HEK293 (cell line): ENCODE measurements at regions not wholly inside any gene's neighbourhood (a gene's known extent, or its start where the extent isn't known, plus 50 kb on each side); places are given as distances from the start of the nearest gene placed in this dataset.

ENCODE experiments used
- CTCF ChIA-PET: fragments of 350-600 bp; formaldehyde crosslinking; extraction: SDS; loops from one replicate; lab custom pipeline; 2021; ENCODE audit warnings: antibody characterized with exemption; lab: Yijun Ruan, JAX
- POLR2A ChIA-PET: fragments of 300-600 bp; formaldehyde crosslinking; extraction: SDS; loops from one replicate; lab custom pipeline; 2020; ENCODE audit warnings: antibody characterized with exemption, inconsistent platforms; lab: Yijun Ruan, JAX
- H3K27ac ChIP-seq: fragments of 200-500 bp; sonication (Bioruptor generic); 2 replicates; pipeline ENCODE4 v1.5.1; 2014; ENCODE audit warnings: low read depth, low read length, control low read depth, inconsistent platforms; ENCODE audit errors: extremely low read depth
- H3K36me3 ChIP-seq, 2 experiments: fragments of 200-500 bp in 1 of 2; sonication (Bioruptor generic) in 1 of 2; 1 replicate in 1 of 2; 2 replicates in 1 of 2; pipeline ENCODE4 v1.5.1; 2014 to 2017; ENCODE audit warnings: inconsistent platforms in 2 of 2, low read length in 2 of 2; ENCODE audit not compliant: control insufficient read depth in 2 of 2, insufficient read depth in 1 of 2
- H3K4me1 ChIP-seq: fragments of 200-500 bp; sonication (Bioruptor generic); 2 replicates; pipeline ENCODE4 v1.5.1; 2014; ENCODE audit warnings: mild to moderate bottlenecking, low read length, inconsistent platforms; ENCODE audit not compliant: control insufficient read depth, insufficient read depth
- H3K4me3 ChIP-seq: 2 replicates; pipeline ENCODE4 v1.5.1; 2011; ENCODE audit warnings: low read depth, mild to moderate bottlenecking, control low read depth, low read length, moderate library complexity
- H3K9me3 ChIP-seq: fragments of 200-500 bp; sonication (Bioruptor generic); 2 replicates; pipeline ENCODE4 v1.5.1; 2014; ENCODE audit warnings: low read depth, low read length, inconsistent platforms; ENCODE audit not compliant: control insufficient read depth, insufficient read depth
- FEZF1 ChIP-seq: fragments of 450-650 bp; formaldehyde crosslinking; IDR thresholded peaks from 2 replicates; pipeline ENCODE4 v1.5.1; 2016; ENCODE audit warnings: missing biosample characterization, missing genetic modification characterization
- MEIS1 ChIP-seq: sonication (generic); formaldehyde crosslinking; IDR thresholded peaks from 2 replicates; pipeline ENCODE4 v1.8.1; 2022; ENCODE audit warnings: missing genetic modification reagents, mild to moderate bottlenecking, borderline replicate concordance
- MZF1 ChIP-seq: fragments of 450-650 bp; formaldehyde crosslinking; IDR thresholded peaks from 2 replicates; pipeline ENCODE4 v1.5.1; 2017; ENCODE audit warnings: missing biosample characterization, missing genetic modification characterization, borderline replicate concordance
- SP3 ChIP-seq: fragments of 450-650 bp; formaldehyde crosslinking; IDR thresholded peaks from 2 replicates; pipeline ENCODE4 v1.5.1; 2016; ENCODE audit warnings: missing biosample characterization, missing genetic modification characterization
- ZBTB1 ChIP-seq: fragments of 450-650 bp; formaldehyde crosslinking; IDR thresholded peaks from 2 replicates; pipeline ENCODE4 v1.5.1; 2016; ENCODE audit warnings: missing biosample characterization, missing genetic modification characterization
- ZBTB17 ChIP-seq: fragments of 450-650 bp; formaldehyde crosslinking; IDR thresholded peaks from 2 replicates; pipeline ENCODE4 v1.5.1; 2016; ENCODE audit warnings: missing biosample characterization, missing genetic modification characterization
- ZFP3 ChIP-seq: fragments of 450-650 bp; formaldehyde crosslinking; IDR thresholded peaks from 2 replicates; pipeline ENCODE4 v1.5.1; 2016; ENCODE audit warnings: low read depth, missing biosample characterization, missing genetic modification characterization
- ZNF114 ChIP-seq: fragments of 450-650 bp; formaldehyde crosslinking; IDR thresholded peaks from 2 replicates; pipeline ENCODE4 v1.5.0; 2017; ENCODE audit warnings: missing biosample characterization, missing genetic modification characterization
- ZNF184 ChIP-seq: fragments of 450-650 bp; IDR thresholded peaks from 2 replicates; pipeline ENCODE4 v1.5.1; 2018; ENCODE audit warnings: missing biosample characterization, mild to moderate bottlenecking, missing genetic modification characterization
- ZNF23 ChIP-seq: fragments of 450-650 bp; formaldehyde crosslinking; IDR thresholded peaks from 2 replicates; pipeline ENCODE4 v1.5.1; 2016; ENCODE audit warnings: missing biosample characterization, missing genetic modification characterization, borderline replicate concordance
- ZNF311 ChIP-seq: fragments of 450-650 bp; formaldehyde crosslinking; IDR thresholded peaks from 2 replicates; pipeline ENCODE4 v1.5.1; 2017; ENCODE audit warnings: missing biosample characterization, missing genetic modification characterization, borderline replicate concordance
- ZNF324 ChIP-seq: fragments of 450-650 bp; formaldehyde crosslinking; IDR thresholded peaks from 2 replicates; pipeline ENCODE4 v1.5.1; 2016; ENCODE audit warnings: missing biosample characterization, missing genetic modification characterization
- ZNF350 ChIP-seq: fragments of 450-650 bp; formaldehyde crosslinking; IDR thresholded peaks from 2 replicates; pipeline ENCODE4 v1.5.0; 2017; ENCODE audit warnings: missing biosample characterization, mild to moderate bottlenecking, missing genetic modification characterization
- ZNF354C ChIP-seq: fragments of 450-650 bp; formaldehyde crosslinking; IDR thresholded peaks from 2 replicates; pipeline ENCODE4 v1.5.1; 2016; ENCODE audit warnings: missing biosample characterization, missing genetic modification characterization, low read depth, borderline replicate concordance
- ZNF548 ChIP-seq: fragments of 450-650 bp; formaldehyde crosslinking; IDR thresholded peaks from 2 replicates; pipeline ENCODE4 v1.5.1; 2016; ENCODE audit warnings: missing biosample characterization, missing genetic modification characterization
- ZNF561 ChIP-seq: fragments of 450-650 bp; IDR thresholded peaks from 2 replicates; pipeline ENCODE4 v1.5.1; 2018; ENCODE audit warnings: missing biosample characterization, missing genetic modification characterization, borderline replicate concordance
- ZNF571 ChIP-seq: fragments of 450-650 bp; formaldehyde crosslinking; IDR thresholded peaks from 2 replicates; pipeline ENCODE4 v1.5.0; 2017; ENCODE audit warnings: missing biosample characterization, missing genetic modification characterization
- ZNF596 ChIP-seq: fragments of 450-650 bp; IDR thresholded peaks from 2 replicates; pipeline ENCODE4 v1.5.0; 2018; ENCODE audit warnings: missing biosample characterization, mild to moderate bottlenecking, missing genetic modification characterization, moderate library complexity
- ZNF670 ChIP-seq: fragments of 450-650 bp; formaldehyde crosslinking; IDR thresholded peaks from 2 replicates; pipeline ENCODE4 v1.5.1; 2016; ENCODE audit warnings: missing biosample characterization, missing genetic modification characterization, low read depth
- ZNF843 ChIP-seq: fragments of 450-650 bp; formaldehyde crosslinking; IDR thresholded peaks from 2 replicates; pipeline ENCODE4 v1.5.1; 2016; ENCODE audit warnings: missing biosample characterization, missing genetic modification characterization
- ZSCAN16 ChIP-seq: fragments of 450-650 bp; formaldehyde crosslinking; IDR thresholded peaks from 2 replicates; pipeline ENCODE4 v1.5.1; 2016; ENCODE audit warnings: missing biosample characterization, missing genetic modification characterization
- TF ChIP-seq, protein P1 (sequence below): fragments of 450-650 bp; formaldehyde crosslinking; IDR thresholded peaks from 2 replicates; pipeline ENCODE4 v1.5.1; 2016; ENCODE audit warnings: missing biosample characterization, missing genetic modification characterization
- TF ChIP-seq, protein P2 (sequence below): fragments of 450-650 bp; formaldehyde crosslinking; conservative IDR thresholded peaks from 2 replicates; pipeline ENCODE4 v1.5.1; 2016; ENCODE audit warnings: low read depth, missing biosample characterization, missing genetic modification characterization
- TF ChIP-seq, protein P3 (sequence below): fragments of 450-650 bp; formaldehyde crosslinking; IDR thresholded peaks from 2 replicates; pipeline ENCODE4 v1.5.1; 2016; ENCODE audit warnings: missing biosample characterization, missing genetic modification characterization

DNA sequence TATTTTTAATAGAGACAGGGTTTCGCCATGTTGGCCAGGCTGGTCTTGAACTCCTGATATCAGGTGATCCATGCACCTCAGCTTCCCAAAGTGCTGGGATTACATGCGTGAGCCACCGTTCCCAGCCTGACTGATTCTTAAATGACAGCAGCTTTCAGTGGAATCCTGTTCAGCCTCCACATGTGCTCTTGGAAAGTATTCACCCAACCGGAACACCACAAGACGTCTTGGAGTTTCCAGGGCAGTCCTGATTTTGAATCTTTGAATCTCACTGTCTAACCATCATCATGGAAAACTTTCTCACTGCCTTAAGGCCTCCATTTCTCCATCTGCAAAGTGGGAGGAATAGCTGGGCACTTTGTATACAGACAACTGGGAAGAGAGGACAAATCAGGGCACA, 58.1 kb upstream of the ITPKB start (continued):
- TF ChIP-seq MZF1 (tag by site-specific recombination) = no peak
- TF ChIP-seq, protein P1, sequence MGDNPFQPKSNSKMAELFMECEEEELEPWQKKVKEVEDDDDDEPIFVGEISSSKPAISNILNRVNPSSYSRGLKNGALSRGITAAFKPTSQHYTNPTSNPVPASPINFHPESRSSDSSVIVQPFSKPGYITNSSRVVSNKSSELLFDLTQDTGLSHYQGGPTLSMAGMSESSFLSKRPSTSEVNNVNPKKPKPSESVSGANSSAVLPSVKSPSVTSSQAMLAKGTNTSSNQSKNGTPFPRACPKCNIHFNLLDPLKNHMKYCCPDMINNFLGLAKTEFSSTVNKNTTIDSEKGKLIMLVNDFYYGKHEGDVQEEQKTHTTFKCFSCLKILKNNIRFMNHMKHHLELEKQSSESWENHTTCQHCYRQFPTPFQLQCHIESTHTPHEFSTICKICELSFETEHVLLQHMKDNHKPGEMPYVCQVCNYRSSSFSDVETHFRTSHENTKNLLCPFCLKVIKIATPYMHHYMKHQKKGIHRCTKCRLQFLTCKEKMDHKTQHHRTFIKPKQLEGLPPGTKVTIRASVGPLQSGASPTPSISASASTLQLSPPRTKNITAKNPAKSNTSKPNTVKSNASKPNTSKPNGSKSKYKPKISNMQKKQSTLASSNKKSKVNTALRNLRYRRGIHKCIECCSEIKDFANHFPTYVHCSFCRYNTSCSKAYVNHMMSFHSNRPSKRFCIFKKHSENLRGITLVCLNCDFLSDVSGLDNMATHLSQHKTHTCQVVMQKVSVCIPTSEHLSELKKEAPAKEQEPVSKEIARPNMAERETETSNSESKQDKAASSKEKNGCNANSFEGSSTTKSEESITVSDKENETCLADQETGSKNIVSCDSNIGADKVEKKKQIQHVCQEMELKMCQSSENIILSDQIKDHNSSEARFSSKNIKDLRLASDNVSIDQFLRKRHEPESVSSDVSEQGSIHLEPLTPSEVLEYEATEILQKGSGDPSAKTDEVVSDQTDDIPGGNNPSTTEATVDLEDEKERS (tag by site-specific recombination) = no peak
- no peak for TF ChIP-seq FEZF1 (tag by site-specific recombination)
- no peak for TF ChIP-seq ZNF843 (tag by site-specific recombination)
- TF ChIP-seq ZNF548 (tag by site-specific recombination) = no peak

DNA sequence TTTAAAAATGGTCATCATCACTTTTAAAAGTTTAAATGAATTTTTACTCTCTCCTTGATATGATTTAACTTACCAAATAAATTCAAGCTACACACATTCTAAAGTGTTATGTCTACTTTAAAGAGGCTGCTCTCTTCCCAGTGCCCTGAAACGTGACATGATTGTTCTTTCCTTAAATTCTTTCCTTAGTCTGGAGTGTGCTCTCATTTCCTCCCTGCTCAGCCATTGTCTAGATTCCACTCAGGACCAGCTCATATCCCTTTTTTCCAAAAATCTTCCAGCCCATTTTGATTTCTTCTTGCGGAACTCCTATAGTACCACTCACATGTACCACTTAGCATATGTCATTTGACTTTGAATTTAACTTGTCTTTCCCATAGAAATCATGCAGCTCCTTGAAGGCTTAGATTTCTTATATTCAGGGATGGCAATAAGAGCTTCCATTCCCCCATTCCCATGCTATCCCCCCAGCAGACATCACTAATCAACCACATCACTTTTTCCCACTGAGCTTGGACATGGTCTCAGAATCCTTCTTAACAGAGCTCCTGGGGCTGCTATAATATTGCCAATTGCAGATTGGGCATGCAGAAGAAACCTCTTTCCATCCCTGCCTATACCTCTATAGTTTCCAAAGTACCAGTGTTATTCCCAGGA, 54.7 kb upstream of the ITPKB start:
- Histone ChIP-seq H3K4me1 (no peaks in the 10 kb centered on the region), H3K27ac (no peak overlapping the region), H3K36me3 (no peaks in the 10 kb centered on the region), H3K9me3 (no peaks in the 10 kb centered on the region), H3K4me3 (no peak overlapping the region)
- POLR2A ChIA-PET = interaction anchor here (0.6 kb wide), 2 partner anchors 27 to 918 kb away, joined by 3 read pairs; no protein-coding TSS in a partner anchor
- peak; percentile 85; the same call in 1 of the 2 replicates for TF ChIP-seq ZNF23
- peak; percentile 73 for TF ChIP-seq ZBTB17
- no peak for TF ChIP-seq ZNF324 (tag by site-specific recombination)
- TF ChIP-seq, protein P2, sequence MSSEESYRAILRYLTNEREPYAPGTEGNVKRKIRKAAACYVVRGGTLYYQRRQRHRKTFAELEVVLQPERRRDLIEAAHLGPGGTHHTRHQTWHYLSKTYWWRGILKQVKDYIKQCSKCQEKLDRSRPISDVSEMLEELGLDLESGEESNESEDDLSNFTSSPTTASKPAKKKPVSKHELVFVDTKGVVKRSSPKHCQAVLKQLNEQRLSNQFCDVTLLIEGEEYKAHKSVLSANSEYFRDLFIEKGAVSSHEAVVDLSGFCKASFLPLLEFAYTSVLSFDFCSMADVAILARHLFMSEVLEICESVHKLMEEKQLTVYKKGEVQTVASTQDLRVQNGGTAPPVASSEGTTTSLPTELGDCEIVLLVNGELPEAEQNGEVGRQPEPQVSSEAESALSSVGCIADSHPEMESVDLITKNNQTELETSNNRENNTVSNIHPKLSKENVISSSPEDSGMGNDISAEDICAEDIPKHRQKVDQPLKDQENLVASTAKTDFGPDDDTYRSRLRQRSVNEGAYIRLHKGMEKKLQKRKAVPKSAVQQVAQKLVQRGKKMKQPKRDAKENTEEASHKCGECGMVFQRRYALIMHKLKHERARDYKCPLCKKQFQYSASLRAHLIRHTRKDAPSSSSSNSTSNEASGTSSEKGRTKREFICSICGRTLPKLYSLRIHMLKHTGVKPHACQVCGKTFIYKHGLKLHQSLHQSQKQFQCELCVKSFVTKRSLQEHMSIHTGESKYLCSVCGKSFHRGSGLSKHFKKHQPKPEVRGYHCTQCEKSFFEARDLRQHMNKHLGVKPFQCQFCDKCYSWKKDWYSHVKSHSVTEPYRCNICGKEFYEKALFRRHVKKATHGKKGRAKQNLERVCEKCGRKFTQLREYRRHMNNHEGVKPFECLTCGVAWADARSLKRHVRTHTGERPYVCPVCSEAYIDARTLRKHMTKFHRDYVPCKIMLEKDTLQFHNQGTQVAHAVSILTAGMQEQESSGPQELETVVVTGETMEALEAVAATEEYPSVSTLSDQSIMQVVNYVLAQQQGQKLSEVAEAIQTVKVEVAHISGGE (tag by site-specific recombination) = no peak
- no peak for TF ChIP-seq MEIS1 (CRISPR knock-in tag)
- TF ChIP-seq ZNF184 (tag by site-specific recombination) = no peak
- CTCF ChIA-PET = interaction anchor here (0.7 to 1.6 kb wide), 7 partner anchors 14 to 104 kb away, joined by 3 to 8 read pairs (median 5); no protein-coding TSS in a partner anchor

DNA sequence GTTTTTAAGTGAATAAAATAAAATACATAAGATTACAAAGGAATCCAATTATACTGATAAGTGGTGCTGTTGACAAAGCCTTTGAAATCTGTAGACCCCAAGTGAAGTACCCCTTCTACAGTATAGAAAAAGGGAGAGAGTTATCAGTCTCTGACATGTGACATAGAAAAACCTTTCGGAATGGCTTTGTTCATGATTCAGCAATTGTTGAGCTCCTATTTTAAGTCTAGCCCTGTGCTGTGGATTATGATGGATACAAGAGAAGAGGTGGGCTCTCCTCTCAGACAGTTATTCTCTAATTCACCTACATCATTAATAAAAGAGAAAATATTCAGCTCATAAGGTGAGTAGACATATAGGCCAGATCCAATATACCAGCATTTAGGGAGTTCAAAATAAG, 53.3 kb upstream of the ITPKB start:
- ChIA-PET CTCF (interaction anchor here (0.7 to 1.6 kb wide), 2 partner anchors 22 to 376 kb away, joined by 3 to 5 read pairs; no protein-coding TSS in a partner anchor), POLR2A (no interaction called here)
- TF ChIP-seq ZBTB1 (tag by site-specific recombination) = no peak
- TF ChIP-seq ZFP3 = no peak
- no peak for TF ChIP-seq ZNF571
- no peak for TF ChIP-seq ZNF354C
- no peak for TF ChIP-seq SP3
- TF ChIP-seq ZNF670 (tag by site-specific recombination) = no peak
- no peak for TF ChIP-seq ZNF114
- TF ChIP-seq ZNF311 = no peak
- TF ChIP-seq ZSCAN16 (tag by site-specific recombination) = no peak
- TF ChIP-seq ZNF561 (tag by site-specific recombination) = no peak
- TF ChIP-seq ZNF350 (tag by site-specific recombination) = no peak
- TF ChIP-seq, protein P3, sequence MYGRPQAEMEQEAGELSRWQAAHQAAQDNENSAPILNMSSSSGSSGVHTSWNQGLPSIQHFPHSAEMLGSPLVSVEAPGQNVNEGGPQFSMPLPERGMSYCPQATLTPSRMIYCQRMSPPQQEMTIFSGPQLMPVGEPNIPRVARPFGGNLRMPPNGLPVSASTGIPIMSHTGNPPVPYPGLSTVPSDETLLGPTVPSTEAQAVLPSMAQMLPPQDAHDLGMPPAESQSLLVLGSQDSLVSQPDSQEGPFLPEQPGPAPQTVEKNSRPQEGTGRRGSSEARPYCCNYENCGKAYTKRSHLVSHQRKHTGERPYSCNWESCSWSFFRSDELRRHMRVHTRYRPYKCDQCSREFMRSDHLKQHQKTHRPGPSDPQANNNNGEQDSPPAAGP = no peak
- no peak for TF ChIP-seq ZNF596 (tag by site-specific recombination)
- Histone ChIP-seq H3K4me3 (no peak overlapping the region), H3K4me1 (no peaks in the 10 kb centered on the region), H3K27ac (no peak overlapping the region), H3K36me3 (no peaks in the 10 kb centered on the region), H3K9me3 (no peaks in the 10 kb centered on the region)
